Left ventricle myocardium inferior (tissue), 1 donor: ENCODE measurements at regions not wholly inside any gene's neighbourhood (a gene's known extent, or its start where the extent isn't known, plus 50 kb on each side); places are given as distances from the start of the nearest gene placed in this dataset.
"Not testable (repeated sequence)": the region's sequence is repeated elsewhere in the genome, so short reads cannot be mapped to it uniquely, and the experiment has no call there.

Experiments used
- DNase-seq: peaks from one replicate; pipeline ENCODE4 v3.0.0-alpha.2; 2020
- H3K27ac ChIP-seq: fragments of 200-600 bp; replicated peaks from 2 replicates; pipeline ENCODE4 v1.8.0; 2021
- H3K27me3 ChIP-seq: fragments of 200-600 bp; 2 replicates; pipeline ENCODE4 v1.8.0; 2021; ENCODE audit warnings: low read depth
- H3K36me3 ChIP-seq: fragments of 200-600 bp; 2 replicates; pipeline ENCODE4 v1.8.0; 2021
- H3K4me1 ChIP-seq: fragments of 200-600 bp; 2 replicates; pipeline ENCODE4 v1.8.0; 2021
- H3K4me3 ChIP-seq: fragments of 200-600 bp; 2 replicates; pipeline ENCODE4 v1.8.0; 2021; ENCODE audit warnings: mild to moderate bottlenecking, moderate library complexity
- H3K9me3 ChIP-seq: fragments of 200-600 bp; replicated peaks from 2 replicates; pipeline ENCODE4 v1.8.0; 2021
- intact Hi-C: fragments of 100-400 bp; cut with micrococcal nuclease; formaldehyde crosslinking; loops from one replicate; pipeline ENCODE4 v1.11.0; 2022
- TF ChIP-seq, protein P1 (sequence below): fragments of 200-600 bp; IDR thresholded peaks from 2 replicates; pipeline ENCODE4 v1.8.0; 2021; ENCODE audit warnings: antibody characterized with exemption, mild to moderate bottlenecking, borderline replicate concordance
- donor health status: DM: no; HTN: yes; CAD: no; lungs with severe emphysema.

DNA sequence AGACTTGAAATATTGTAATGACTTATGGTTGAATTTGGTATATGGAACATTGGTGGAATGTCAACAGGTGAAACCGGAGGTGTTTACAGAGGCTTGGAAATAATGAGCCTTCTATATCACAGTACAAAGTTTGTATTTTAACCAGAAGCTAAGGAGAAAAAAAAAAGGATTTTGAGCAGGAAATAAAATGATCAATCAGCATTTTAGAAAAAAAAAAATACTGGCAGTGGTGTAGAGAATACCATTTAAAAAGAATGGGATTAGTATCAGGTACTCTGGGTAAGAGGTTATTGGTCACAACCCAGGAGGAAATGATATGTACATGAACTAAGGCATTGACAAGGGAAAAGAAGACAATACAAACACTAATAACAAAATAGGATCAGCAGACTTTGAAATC is 587.1 kb upstream of the HTR2C start:
- no peaks in the 10 kb centered on the region for H3K36me3 ChIP-seq
- intact Hi-C loops = no loop called here
- no peaks in the 10 kb centered on the region for H3K4me1 ChIP-seq
- no peak for DNase-seq
- no peaks in the 10 kb centered on the region for H3K9me3 ChIP-seq
- H3K27me3 ChIP-seq = no peaks in the 10 kb centered on the region
- H3K4me3 ChIP-seq = no peak overlapping the region
- no peak overlapping the region for H3K27ac ChIP-seq
- TF ChIP-seq, protein P1, sequence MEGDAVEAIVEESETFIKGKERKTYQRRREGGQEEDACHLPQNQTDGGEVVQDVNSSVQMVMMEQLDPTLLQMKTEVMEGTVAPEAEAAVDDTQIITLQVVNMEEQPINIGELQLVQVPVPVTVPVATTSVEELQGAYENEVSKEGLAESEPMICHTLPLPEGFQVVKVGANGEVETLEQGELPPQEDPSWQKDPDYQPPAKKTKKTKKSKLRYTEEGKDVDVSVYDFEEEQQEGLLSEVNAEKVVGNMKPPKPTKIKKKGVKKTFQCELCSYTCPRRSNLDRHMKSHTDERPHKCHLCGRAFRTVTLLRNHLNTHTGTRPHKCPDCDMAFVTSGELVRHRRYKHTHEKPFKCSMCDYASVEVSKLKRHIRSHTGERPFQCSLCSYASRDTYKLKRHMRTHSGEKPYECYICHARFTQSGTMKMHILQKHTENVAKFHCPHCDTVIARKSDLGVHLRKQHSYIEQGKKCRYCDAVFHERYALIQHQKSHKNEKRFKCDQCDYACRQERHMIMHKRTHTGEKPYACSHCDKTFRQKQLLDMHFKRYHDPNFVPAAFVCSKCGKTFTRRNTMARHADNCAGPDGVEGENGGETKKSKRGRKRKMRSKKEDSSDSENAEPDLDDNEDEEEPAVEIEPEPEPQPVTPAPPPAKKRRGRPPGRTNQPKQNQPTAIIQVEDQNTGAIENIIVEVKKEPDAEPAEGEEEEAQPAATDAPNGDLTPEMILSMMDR = no peak

- H3K4me3 ChIP-seq, H3K27ac ChIP-seq, H3K36me3 ChIP-seq, H3K4me1 ChIP-seq, DNase-seq, H3K27me3 ChIP-seq, intact Hi-C loops, H3K9me3 ChIP-seq: not testable (repeated sequence)
These were observed 592.2 kb upstream of the HTR2C start for GRCh38 chrX:113991720-113992119.

DNA sequence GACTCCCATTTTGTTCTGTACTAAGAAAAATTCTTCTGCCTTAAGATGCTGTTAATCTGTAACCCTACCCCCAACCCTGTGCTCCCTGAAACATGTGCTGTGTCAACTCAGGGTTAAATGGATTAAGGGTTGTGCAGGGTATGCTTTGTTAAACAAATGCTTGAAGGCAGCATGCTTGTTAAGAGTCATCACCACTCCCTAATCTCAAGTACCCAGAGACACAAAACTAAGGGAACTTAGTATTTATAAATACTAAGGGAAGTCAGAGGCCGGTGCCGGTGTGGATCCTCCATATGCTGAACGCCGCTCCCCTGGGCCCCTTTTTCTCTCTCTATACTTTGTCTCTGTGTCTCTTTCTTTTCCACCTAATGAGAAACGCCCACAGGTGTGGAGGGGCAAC is 593.2 kb upstream of the HTR2C start:
- H3K4me3 ChIP-seq, H3K36me3 ChIP-seq, H3K27me3 ChIP-seq, DNase-seq, H3K9me3 ChIP-seq, intact Hi-C loops, H3K4me1 ChIP-seq, H3K27ac ChIP-seq: not testable (repeated sequence)

- H3K36me3 ChIP-seq, DNase-seq, intact Hi-C loops, H3K4me3 ChIP-seq, H3K4me1 ChIP-seq, H3K27ac ChIP-seq, H3K27me3 ChIP-seq, H3K9me3 ChIP-seq: not testable (repeated sequence)
These were observed 595.5 kb upstream of the HTR2C start for GRCh38 chrX:113988315-113988935.

- Histone ChIP-seq H3K27me3 (no peaks in the 10 kb centered on the region), H3K36me3 (no peaks in the 10 kb centered on the region), H3K9me3 (no peaks in the 10 kb centered on the region), H3K4me3 (no peak overlapping the region), H3K27ac (no peak overlapping the region), H3K4me1 (no peaks in the 10 kb centered on the region)
- no peak for DNase-seq
- TF ChIP-seq, protein P1 = no peak
- intact Hi-C loops = no loop called here
These were observed 597.5 kb upstream of the HTR2C start for GRCh38 chrX:113986427-113986826.

DNA sequence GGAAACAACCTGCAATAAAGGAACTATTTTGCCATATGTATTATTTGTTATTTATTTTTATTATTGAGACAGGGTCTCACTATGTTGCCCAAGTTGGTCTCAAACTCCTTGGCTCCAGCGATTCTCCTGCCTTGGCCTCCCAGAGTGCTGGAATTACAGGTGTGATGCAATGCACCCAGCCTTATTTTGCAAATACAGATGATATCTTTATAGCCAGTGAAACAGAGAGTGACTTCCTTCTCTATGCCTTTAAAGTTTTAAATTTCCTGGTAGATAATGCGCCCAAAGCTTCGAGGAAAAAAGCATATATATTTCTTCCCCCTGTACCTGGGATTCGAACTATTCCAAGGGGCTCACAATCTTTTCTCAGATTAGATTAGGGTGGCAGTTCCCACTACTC is 601.1 kb upstream of the HTR2C start:
- TF ChIP-seq, protein P1 = no peak
- H3K4me3 ChIP-seq = no peak overlapping the region
- intact Hi-C loops = no loop called here
- no peaks in the 10 kb centered on the region for H3K9me3 ChIP-seq
- no peaks in the 10 kb centered on the region for H3K27me3 ChIP-seq
- no peaks in the 10 kb centered on the region for H3K36me3 ChIP-seq
- no peak overlapping the region for H3K27ac ChIP-seq
- DNase-seq = no peak
- H3K4me1 ChIP-seq = no peaks in the 10 kb centered on the region

DNA sequence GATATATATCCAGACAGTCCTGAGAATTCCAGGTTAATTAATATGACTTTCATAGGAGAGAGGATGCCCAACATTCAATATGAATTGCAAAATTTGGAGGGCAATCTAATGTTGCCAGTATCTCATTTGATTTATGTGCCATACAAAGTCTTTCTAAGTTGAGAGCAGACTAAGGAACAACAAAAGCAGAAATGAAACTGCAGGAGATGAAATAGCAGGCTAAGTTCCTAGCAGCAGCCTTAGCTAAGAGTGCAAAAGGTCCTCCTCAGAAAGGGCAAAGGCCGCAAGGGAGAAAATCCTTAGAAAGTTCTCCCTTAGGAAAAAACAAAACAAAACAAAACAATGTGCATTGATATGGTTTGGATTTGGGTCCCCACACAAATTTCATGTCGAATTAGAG is 602.9 kb upstream of the HTR2C start:
- H3K4me1 ChIP-seq = no peaks in the 10 kb centered on the region
- no peaks in the 10 kb centered on the region for H3K27me3 ChIP-seq
- no peak overlapping the region for H3K4me3 ChIP-seq
- intact Hi-C loops = no loop called here
- H3K36me3 ChIP-seq = no peaks in the 10 kb centered on the region
- DNase-seq = no peak
- TF ChIP-seq, protein P1 = no peak
- no peak overlapping the region for H3K27ac ChIP-seq
- H3K9me3 ChIP-seq = no peaks in the 10 kb centered on the region
